K562 (cell line): ENCODE measurements at regions not wholly inside any gene's neighbourhood (a gene's known extent, or its start where the extent isn't known, plus 50 kb on each side); places are given as distances from the start of the nearest gene placed in this dataset.

Source experiments
- ATAC-seq: fragments of 200-7000 bp; cut with Tn5 transposase; 3 replicates; pipeline ENCODE4 v1.9.1; 2020; ENCODE audit warnings: moderate library complexity
- BruUV-seq: library from RNA; stranded (reverse); fragments of 400-500 nt; replicated peaks from 2 replicates; lab custom pipeline; 2021; lab: Mats Ljungman, UMichigan
- CTCF ChIA-PET: fragments of 300-600 bp; formaldehyde crosslinking; extraction: SDS; loops from one replicate; lab custom pipeline; 2021; ENCODE audit warnings: low intra/inter-chr PET ratio; lab: Yijun Ruan, JAX
- POLR2A ChIA-PET: fragments of 300-600, 350-650 bp; sonication (Branson Sonifier 250); formaldehyde crosslinking; extraction: SDS; loops from one replicate; lab custom pipeline; 2021; ENCODE audit warnings: antibody characterized with exemption, inconsistent platforms; lab: Yijun Ruan, JAX
- DNase-seq, 4 experiments: peaks; one replicate each; pipeline versions ENCODE4 v3.0.0 to v3.0.0-alpha.2; 2011 to 2018; ENCODE audit warnings: low spot score in 3 of 4, mixed read lengths in 3 of 4; ENCODE audit errors: extremely low read depth in 1 of 4
- FAIRE-seq: peaks from 2 replicates; lab custom pipeline; 2011; peaks lifted over from hg19 to GRCh38; lab: Jason Lieb, UNC
- H2AFZ ChIP-seq: 2 replicates; pipeline ENCODE4 v1.6.0; 2011; ENCODE audit warnings: low read depth, low read length, control low read depth, inconsistent platforms
- H3K27ac ChIP-seq: fragments of 200-600 bp; 3 replicates; pipeline ENCODE4 v1.8.0; 2011; ENCODE audit warnings: low read depth, mild to moderate bottlenecking, control low read depth, inconsistent platforms, low read length, moderate library complexity, mixed read lengths; ENCODE audit errors: extremely low read depth
- H3K27me3 ChIP-seq, 2 experiments: fragments of 300-600 bp in 1 of 2; 2 replicates in 1 of 2; 3 replicates in 1 of 2; pipeline versions ENCODE4 v1.6.0 to v1.8.0; 2011; ENCODE audit warnings: inconsistent platforms in 2 of 2, low read length in 2 of 2, mild to moderate bottlenecking in 1 of 2, mixed read lengths in 1 of 2, moderate library complexity in 1 of 2; ENCODE audit not compliant: control insufficient read depth in 2 of 2, insufficient read depth in 2 of 2
- H3K36me3 ChIP-seq: fragments of 300-600 bp; 3 replicates; pipeline ENCODE4 v1.8.0; 2011; ENCODE audit warnings: mild to moderate bottlenecking, low read length, inconsistent platforms; ENCODE audit not compliant: control insufficient read depth, insufficient read depth
- H3K4me1 ChIP-seq, 2 experiments: fragments of 200-600 bp in 1 of 2; replicated peaks in 1 of 2; 2 replicates in 1 of 2; 3 replicates in 1 of 2; pipeline versions ENCODE4 v1.5.1 to v1.8.0; 2011; ENCODE audit warnings: inconsistent platforms in 2 of 2, low read length in 2 of 2, mild to moderate bottlenecking in 1 of 2, mixed read lengths in 1 of 2, moderate library complexity in 1 of 2; ENCODE audit not compliant: control insufficient read depth in 2 of 2, insufficient read depth in 2 of 2
- H3K4me2 ChIP-seq: 2 replicates; pipeline ENCODE4 v1.6.1; 2011; ENCODE audit warnings: low read length, control low read depth, inconsistent platforms, mixed read lengths; ENCODE audit not compliant: insufficient read depth
- H3K4me3 ChIP-seq: fragments of 200-600 bp; sonication (generic), shearing (Covaris generic); 2 replicates; pipeline ENCODE4 v1.5.1; 2016; ENCODE audit warnings: control low read depth, inconsistent platforms
- H3K79me2 ChIP-seq: fragments of 200-600 bp; 3 replicates; pipeline ENCODE4 v1.8.0; 2011; ENCODE audit warnings: low read length, inconsistent platforms; ENCODE audit not compliant: control insufficient read depth, insufficient read depth
- H3K9ac ChIP-seq, 2 experiments: 2 replicates each; pipeline versions ENCODE4 v1.6.0 to v1.6.1; 2011; ENCODE audit warnings: low read depth in 2 of 2, low read length in 2 of 2, control low read depth in 1 of 2, inconsistent platforms in 1 of 2, mild to moderate bottlenecking in 1 of 2, mixed read lengths in 1 of 2; ENCODE audit not compliant: insufficient read depth in 1 of 2
- H3K9me1 ChIP-seq: one replicate; pipeline ENCODE4 v1.6.0; 2011; ENCODE audit warnings: inconsistent platforms, mild to moderate bottlenecking, low read length, moderate library complexity; ENCODE audit not compliant: control insufficient read depth, insufficient read depth
- H3K9me3 ChIP-seq: replicated peaks from 2 replicates; pipeline ENCODE4 v1.5.1; 2011; ENCODE audit warnings: low read depth, low read length, inconsistent platforms; ENCODE audit not compliant: control insufficient read depth, insufficient read depth
- H4K20me1 ChIP-seq: replicated peaks from 2 replicates; pipeline ENCODE4 v1.6.1; 2011; ENCODE audit warnings: low read length, inconsistent platforms, mixed read lengths; ENCODE audit not compliant: control insufficient read depth, insufficient read depth
- DDX20 ChIP-seq: fragments of 450-650 bp; IDR thresholded peaks from 2 replicates; pipeline ENCODE4 v1.6.1; 2016; ENCODE audit warnings: missing genetic modification characterization, low read depth, mild to moderate bottlenecking, missing compliant biosample characterization, moderate library complexity
- ILF3 ChIP-seq: fragments of 450-650 bp; IDR thresholded peaks from 2 replicates; pipeline ENCODE4 v1.6.1; 2018; ENCODE audit warnings: antibody characterized with exemption, mild to moderate bottlenecking, moderate library complexity, borderline replicate concordance
- MEIS2 ChIP-seq: fragments of 450-650 bp; IDR thresholded peaks from 2 replicates; pipeline ENCODE4 v1.6.1; 2014; ENCODE audit warnings: mild to moderate bottlenecking; ENCODE audit not compliant: partially characterized antibody
- NEUROD1 ChIP-seq: fragments of 150-350 bp; IDR thresholded peaks from 2 replicates; pipeline ENCODE4 v1.6.1; 2014; ENCODE audit warnings: borderline replicate concordance, low read length, low read depth; ENCODE audit not compliant: partially characterized antibody
- SP1 ChIP-seq: sonication (generic); formaldehyde crosslinking; IDR thresholded peaks from 2 replicates; pipeline ENCODE4 v1.8.1; 2022; ENCODE audit warnings: mild to moderate bottlenecking, missing genetic modification reagents
- SPI1 ChIP-seq: IDR thresholded peaks from 2 replicates; pipeline ENCODE4 v1.6.1; 2011; ENCODE audit warnings: low read depth, low read length, control low read depth, borderline replicate concordance
- WGBS: fragments of 100-300 bp; shearing (Covaris generic); methylation state at CpG from one replicate; pipeline ENCODE4 v1.1.6; 2016; ENCODE audit warnings: low coverage, mixed read lengths; ENCODE audit not compliant: insufficient coverage; ENCODE audit errors: missing lambda C conversion rate; 5-methylcytosine and 5-hydroxymethylcytosine counted together
- in situ Hi-C: fragments of 300-500 bp; cut with MboI; formaldehyde crosslinking; loops from 4 replicates; pipeline ENCODE4 v1.15.0; 2018; ENCODE audit warnings: inconsistent platforms, mixed read lengths
- intact Hi-C: fragments of 100-400 bp; cut with micrococcal nuclease; formaldehyde crosslinking; loops from 2 replicates; pipeline ENCODE4 v1.14.2; 2022
- TF ChIP-seq, protein P1 (sequence below): fragments of 450-650 bp; formaldehyde crosslinking; IDR thresholded peaks from 2 replicates; pipeline ENCODE4 v1.4.0; 2020; ENCODE audit warnings: mild to moderate bottlenecking, moderate library complexity
- TF ChIP-seq, protein P2 (sequence below): fragments of 250-450 bp; sonication (Bioruptor Pico); IDR thresholded peaks from 2 replicates; pipeline ENCODE4 v1.8.0; 2021; ENCODE audit warnings: moderate library complexity, mild to moderate bottlenecking, inconsistent platforms

DNA sequence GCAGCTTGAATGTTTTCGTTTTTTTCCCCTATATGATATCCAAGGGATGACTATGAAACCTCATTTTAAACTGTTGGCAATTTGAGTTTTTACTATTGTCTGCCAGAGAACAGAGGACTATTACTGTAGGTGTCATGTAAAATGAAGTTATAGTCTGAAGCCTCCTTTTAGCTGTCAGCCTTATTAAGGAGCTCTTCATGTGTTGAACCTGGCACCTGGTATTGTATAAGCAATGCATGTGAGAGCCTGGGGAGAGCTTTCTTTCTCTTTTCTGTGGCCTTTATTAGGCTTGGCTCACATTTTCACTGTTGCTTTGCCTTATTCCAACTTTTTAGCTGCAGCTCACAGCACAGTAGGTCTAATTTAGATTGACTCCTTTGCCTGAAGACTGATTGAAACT is 119.1 kb upstream of the FOXP2 start (continued):
- no peak for TF ChIP-seq ILF3
- no peak for TF ChIP-seq SP1 (CRISPR knock-in tag)
- TF ChIP-seq, protein P1, sequence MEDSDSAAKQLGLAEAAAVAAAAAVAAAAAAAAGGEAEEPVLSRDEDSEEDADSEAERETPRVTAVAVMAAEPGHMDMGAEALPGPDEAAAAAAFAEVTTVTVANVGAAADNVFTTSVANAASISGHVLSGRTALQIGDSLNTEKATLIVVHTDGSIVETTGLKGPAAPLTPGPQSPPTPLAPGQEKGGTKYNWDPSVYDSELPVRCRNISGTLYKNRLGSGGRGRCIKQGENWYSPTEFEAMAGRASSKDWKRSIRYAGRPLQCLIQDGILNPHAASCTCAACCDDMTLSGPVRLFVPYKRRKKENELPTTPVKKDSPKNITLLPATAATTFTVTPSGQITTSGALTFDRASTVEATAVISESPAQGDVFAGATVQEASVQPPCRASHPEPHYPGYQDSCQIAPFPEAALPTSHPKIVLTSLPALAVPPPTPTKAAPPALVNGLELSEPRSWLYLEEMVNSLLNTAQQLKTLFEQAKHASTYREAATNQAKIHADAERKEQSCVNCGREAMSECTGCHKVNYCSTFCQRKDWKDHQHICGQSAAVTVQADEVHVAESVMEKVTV = no peak

DNA sequence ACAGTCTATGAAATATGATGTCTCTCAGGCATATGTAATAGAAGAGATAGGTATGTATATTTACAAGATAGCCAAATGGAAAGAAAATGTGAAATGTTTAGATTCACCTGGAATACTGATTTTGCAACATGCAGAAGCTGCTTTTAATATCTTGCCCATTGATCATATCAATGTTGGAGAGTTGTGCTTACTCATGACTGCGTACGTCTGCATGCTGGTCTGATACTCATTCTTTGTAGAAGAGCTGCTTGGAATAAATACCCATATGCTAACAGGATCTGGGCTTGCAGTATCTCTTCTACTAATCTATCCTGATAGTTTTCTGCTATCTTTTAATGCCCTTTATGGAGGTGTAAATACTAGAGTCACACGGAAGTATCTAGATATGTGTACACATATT is 120.6 kb upstream of the FOXP2 start:
- intact Hi-C loops = no loop called here
- Histone ChIP-seq H3K4me1 (no peaks in the 10 kb centered on the region), H2AFZ (no peak overlapping the region), H3K4me2 (no peak overlapping the region), H3K9me3 (no peaks in the 10 kb centered on the region)
- no peak for FAIRE-seq
- BruUV-seq = no TSS peak
- CTCF ChIA-PET = no interaction called here
- TF ChIP-seq SPI1 (no peak), DDX20 (no peak), MEIS2 (no peak), NEUROD1 (no peak)
- TF ChIP-seq, protein P2, sequence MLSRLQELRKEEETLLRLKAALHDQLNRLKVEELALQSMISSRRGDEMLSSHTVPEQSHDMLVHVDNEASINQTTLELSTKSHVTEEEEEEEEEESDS = no peak
- TF ChIP-seq, all 486 proteins: peak for 0
- ATAC-seq (no peak), DNase-seq (no peak)
- in situ Hi-C loops = no loop called here
- Histone ChIP-seq H3K36me3 (no peaks in the 10 kb centered on the region), H3K9me1 (no peaks in the 10 kb centered on the region), H4K20me1 (no peaks in the 10 kb centered on the region), H3K9ac (no peak overlapping the region), H3K27me3 (no peaks in the 10 kb centered on the region), H3K27ac (no peak overlapping the region), H3K79me2 (no peaks in the 10 kb centered on the region), H3K4me3 (no peak overlapping the region)
- 5% methylated on average over 3 of the region's 3 CpGs for WGBS
- POLR2A ChIA-PET = no interaction called here
